ENCODE measurements at regions not wholly inside any gene's neighbourhood (a gene's known extent, or its start where the extent isn't known, plus 50 kb on each side); places are given as distances from the start of the nearest gene placed in this dataset.

- no peak overlapping the region for H3K4me3 ChIP-seq (ENCODE audit: low read length)
- DNase-seq (ENCODE audit: low read depth) = peak; percentile 38
- TF ChIP-seq CTCF (IDR thresholded peaks at IDR 0.05; ENCODE audit: insufficient read depth, low read depth, low read length, missing control alignments) = no peak
These were observed 1158.7 kb upstream of the EYS start for GRCh38 chr6:66865771-66866170.

- DNase-seq (ENCODE audit: low read depth) = no peak
- no peak for TF ChIP-seq CTCF (IDR thresholded peaks at IDR 0.05; ENCODE audit: insufficient read depth, low read depth, low read length, missing control alignments)
- H3K4me3 ChIP-seq (ENCODE audit: low read length) = no peak overlapping the region
These were observed 1154.0 kb upstream of the EYS start for GRCh38 chr6:66861007-66861541.

- DNase-seq (ENCODE audit: low read depth) = no peak
- no peak for TF ChIP-seq CTCF (IDR thresholded peaks at IDR 0.05; ENCODE audit: insufficient read depth, low read depth, low read length, missing control alignments)
- H3K4me3 ChIP-seq (ENCODE audit: low read length) = no peak overlapping the region
These were observed 1153.3 kb upstream of the EYS start for GRCh38 chr6:66860328-66860727.

GRCh38 chr6:66858196-66858595 is 1151.2 kb upstream of the EYS start:
- no peak for TF ChIP-seq CTCF (IDR thresholded peaks at IDR 0.05; ENCODE audit: insufficient read depth, low read depth, low read length, missing control alignments)
- DNase-seq (ENCODE audit: low read depth) = no peak
- H3K4me3 ChIP-seq (ENCODE audit: low read length) = no peak overlapping the region

GRCh38 chr6:66854014-66854413 is 1147.0 kb upstream of the EYS start:
- DNase-seq (ENCODE audit: low read depth) = no peak
- no peak overlapping the region for H3K4me3 ChIP-seq (ENCODE audit: low read length)
- TF ChIP-seq CTCF (IDR thresholded peaks at IDR 0.05; ENCODE audit: insufficient read depth, low read depth, low read length, missing control alignments) = no peak

GRCh38 chr6:66851930-66852329 is 1144.9 kb upstream of the EYS start:
- TF ChIP-seq CTCF (IDR thresholded peaks at IDR 0.05; ENCODE audit: insufficient read depth, low read depth, low read length, missing control alignments) = no peak

GRCh38 chr6:66849843-66850242 is 1142.8 kb upstream of the EYS start:
- H3K4me3 ChIP-seq (ENCODE audit: low read length) = no peak overlapping the region
- TF ChIP-seq CTCF (IDR thresholded peaks at IDR 0.05; ENCODE audit: insufficient read depth, low read depth, low read length, missing control alignments) = no peak
- no peak for DNase-seq (ENCODE audit: low read depth)

More at GRCh38 chr6:66851930-66852329, 1144.9 kb upstream of the EYS start:
- no peak overlapping the region for H3K4me3 ChIP-seq (ENCODE audit: low read length)
- DNase-seq (ENCODE audit: low read depth) = no peak
